HG03378 (cell line): ENCODE measurements at regions not wholly inside any gene's neighbourhood (a gene's known extent, or its start where the extent isn't known, plus 50 kb on each side); places are given as distances from the start of the nearest gene placed in this dataset.
A peak's percentile ranks its signal among the peaks of the same experiment; 100 is the strongest.

Experiments used
- ATAC-seq: cut with Tn5 transposase; IDR thresholded peaks from one replicate; pipeline ENCODE4 v1.9.1; 2021; ENCODE audit warnings: mild to moderate bottlenecking, moderate library complexity; ENCODE audit not compliant: unreplicated experiment

DNA sequence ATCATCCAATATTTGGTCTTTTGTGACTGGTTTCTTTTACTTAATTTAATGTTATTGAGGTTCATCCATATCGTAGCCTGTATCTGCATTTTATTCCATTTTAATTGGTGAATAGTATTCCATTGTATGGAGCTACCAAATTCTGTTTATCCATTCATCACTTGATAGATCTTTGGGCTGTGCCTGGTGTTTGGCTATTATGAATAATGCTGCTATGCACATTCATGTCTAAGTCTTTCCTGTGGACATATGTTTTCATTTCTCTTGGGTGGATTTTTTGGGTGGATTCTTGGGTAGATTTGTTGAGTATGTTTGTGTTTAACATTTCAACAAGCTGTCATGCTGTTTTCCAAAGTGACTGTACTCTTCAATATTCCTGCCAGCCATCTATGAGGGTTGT is 52.5 kb upstream of the NEDD4L start:
- no peak for ATAC-seq

DNA sequence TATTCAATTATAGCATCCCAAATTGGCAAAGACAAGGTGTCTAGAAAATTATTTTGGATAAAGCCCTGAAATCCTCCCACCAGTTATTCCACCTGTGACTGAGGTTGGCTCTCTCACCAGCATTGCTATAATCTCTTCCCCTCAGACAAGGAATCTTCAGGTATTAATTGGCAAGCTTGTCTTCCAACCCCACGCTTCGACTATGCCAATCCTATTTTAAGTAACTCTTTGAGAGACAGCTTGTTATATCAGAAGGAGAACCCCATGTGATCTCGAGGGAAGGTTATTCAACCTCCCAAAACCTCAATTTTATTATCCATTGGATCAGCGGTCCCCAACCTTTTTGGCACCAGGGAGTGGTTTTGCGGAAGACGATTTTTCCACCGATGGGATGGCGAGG is 54.5 kb upstream of the NEDD4L start:
- ATAC-seq, result no peak

DNA sequence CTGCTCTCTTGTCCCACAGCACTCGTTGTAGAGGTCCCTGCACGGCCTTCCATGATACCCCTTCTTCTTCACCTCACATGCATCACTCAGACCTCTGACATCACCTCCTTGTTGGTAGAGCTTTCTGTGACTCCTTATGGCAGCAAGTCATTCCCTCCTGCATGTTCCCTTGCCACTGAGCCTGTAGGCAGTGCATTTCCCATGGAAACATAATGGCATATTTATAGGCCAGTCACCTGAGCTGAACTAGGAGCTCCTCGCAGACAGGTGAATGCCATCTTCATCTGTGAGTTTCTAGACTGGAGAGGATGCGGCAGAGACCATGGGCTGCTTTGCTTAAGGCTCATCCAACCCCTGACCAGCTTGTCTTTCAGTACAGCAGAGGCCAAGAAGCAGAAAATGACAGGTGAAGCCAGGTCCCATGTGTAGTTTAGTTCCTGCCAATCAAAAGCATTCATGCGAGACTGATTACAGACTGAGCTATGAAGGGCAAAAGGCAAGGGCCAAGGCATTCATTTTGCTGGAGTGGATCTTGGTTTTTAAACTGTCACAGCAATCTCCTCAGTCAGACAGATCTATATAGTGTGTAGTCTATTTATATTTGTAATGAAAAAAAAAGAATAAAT is 59.4 kb upstream of the NEDD4L start:
- ATAC-seq, result no peak

DNA sequence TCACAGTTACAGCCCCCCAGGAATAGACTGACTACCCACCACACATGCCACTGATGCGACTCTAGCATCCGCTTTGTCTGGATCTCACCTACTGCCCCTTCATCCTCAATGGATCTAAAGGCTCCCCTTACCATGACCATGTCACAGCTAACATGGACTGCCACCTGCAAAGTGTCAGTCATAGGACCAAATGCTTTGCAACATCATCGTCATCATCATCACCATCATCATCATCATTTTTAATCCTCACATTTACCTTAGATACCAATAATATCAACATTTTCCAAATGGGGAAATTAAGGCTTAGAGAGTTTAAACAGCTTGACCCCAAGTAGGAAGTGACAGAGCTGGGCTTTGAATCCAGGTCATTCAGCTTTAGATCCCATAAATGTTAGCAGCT is 60.1 kb upstream of the NEDD4L start:
- ATAC-seq, result no peak

DNA sequence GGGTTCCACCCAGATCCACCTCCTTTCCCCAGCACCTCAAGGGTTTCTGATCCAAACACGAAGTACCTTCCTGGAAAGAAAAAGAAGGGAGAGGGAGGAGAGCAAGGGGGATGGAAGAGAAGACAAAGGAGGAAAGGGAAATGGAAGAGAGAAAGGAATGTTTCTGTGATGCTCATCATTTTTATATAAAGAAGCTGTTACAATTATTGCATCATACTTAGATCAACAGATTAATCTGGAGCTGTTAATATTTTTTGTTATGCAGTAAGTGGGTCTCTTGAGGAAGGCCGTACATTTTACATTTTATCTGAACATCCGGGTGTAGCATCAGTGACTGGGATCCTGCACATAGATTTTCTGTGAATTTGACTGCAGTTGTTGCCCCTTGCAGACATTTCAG is 60.6 kb upstream of the NEDD4L start:
- ATAC-seq, result no peak

DNA sequence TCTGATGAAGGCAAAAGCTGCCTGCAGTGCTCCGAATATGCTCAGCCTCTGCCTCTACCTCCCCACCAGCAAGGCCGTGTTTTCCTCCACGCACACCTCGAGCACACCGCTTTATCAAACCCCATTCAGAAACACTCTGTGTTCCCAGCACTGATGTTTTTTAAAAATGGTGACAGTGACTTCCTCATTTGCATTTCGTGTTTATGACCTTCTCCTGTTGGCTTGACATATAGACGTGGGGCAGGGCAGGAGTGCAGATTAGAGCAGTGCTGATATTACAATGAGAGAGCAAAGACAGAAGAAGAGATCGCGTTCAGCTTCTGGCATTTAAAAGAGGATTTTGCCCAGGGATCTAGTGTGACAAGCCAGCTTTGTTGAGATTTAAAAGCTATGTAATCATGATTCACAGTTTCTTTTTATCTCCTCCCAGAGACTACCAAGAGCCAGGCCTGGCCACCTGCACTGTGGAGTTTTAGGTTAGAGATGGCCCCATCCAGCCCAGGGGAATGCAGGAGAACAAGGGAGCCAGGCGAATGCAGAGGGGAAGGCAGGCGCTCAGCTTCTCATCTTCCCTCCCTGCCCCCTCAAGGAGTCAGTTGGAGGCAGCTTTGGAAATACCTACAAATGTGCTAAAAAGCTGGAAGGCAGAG is 61.5 kb upstream of the NEDD4L start:
- no peak for ATAC-seq

DNA sequence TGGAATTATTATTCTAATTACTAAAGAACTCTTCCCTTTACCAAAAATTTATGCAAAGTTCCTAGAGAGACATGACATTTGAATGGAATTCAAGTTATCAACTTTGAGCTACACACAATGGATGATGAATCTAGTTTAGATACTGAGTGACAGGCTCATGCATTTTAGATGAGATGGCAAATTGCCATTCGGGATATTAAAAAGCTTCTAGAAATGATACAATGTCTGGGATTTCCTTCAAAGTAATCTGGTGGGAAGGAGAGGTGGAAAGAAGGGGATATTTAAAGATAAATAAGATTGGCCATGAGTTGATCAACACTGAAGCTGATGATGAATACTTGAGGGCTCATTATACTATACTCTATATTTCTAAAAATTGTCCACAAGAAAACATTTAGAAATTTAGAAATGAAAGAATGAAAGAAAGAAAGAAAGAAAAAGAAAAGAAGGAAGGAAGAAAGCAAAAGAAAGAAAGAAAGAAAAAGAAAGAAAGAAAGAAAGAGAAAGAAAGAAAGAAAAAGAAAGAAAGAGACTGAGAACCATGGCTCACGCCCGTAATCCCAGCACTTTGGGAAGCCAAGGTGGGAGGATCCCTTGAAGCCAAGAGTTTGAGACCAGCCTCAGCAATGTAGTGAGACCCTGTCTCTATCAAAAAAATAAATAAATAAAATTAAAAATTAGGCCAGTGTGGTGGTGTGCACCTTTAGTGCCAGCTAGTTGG is 62.6 kb upstream of the NEDD4L start:
- no peak for ATAC-seq

DNA sequence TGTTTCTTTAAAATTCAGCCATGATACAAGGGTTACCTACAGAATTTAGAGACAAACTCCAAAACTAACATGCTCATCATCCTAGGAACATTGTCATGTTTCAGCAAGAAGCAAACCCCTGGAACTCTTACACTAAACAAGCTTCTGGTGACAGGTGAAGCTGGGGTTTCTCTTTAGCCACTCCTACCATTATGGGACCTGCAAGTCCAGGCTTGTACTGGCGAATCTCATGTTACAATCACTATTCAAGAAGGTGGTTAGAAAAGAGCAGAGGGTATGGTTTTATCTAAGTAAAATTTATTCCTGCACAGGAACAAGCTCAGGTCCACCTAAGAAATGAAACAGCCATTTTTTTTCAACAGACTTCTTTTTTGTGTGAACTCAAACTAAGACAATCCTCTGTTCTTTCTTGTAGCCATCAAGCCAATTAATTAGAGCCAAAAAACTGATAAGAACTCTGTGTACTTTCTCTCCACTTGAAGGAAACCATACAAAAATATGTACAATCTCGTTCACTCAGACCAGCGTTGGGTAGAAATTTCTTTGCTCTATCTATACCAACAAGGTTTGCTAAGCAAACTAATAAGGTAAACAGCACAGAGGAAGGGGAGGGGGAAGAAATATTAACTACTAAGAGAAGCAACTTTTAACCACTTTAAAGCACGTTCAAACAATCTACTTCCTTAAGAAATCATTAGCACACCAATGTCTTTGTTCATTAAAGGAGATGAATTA is 63.3 kb upstream of the NEDD4L start:
- ATAC-seq, result no peak

DNA sequence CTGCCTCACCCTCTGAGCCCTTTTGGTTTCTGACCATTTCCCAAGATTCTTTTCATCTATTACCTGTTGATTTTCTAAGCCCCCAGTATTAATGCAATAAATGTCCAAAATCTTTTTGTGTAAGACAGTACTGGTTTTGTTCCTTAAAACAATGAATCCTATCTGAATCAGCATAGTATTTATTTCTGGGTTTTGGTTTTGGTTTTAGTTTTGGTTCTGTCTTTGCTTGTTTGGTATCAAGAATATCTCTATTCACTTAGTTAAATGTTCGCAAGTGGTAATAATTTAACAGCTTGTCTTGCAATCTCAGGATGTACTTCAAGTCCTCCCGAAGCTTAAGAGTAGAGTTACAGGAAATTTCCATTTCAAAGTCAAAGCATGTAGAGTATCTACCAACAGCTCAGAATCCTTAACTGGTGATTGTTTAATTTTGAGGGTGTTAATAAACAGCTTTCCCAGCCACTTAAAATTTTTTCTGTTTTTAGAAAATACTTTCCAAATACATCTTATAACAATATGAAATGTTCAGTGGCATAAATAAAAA is 67.7 kb upstream of the NEDD4L start:
- ATAC-seq, result no peak

DNA sequence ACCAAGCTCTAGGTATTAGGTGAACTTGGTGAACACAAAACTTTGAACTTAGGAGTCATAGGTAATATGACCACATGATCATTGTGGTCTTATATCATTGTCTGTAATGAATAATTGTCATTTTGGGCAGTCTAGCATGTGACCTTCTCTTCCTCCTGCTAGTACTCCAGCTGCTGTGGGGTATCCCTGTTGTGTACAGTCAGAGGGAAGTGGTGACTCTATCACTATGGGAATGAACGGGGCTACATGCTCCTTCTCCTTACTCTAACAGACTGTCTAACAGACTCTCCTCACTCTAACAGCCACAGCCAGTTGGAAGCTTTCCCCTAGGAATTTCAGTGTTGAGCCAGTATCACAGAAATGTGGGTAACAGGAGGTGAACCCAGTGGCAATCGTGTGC is 68.2 kb upstream of the NEDD4L start:
- no peak for ATAC-seq

DNA sequence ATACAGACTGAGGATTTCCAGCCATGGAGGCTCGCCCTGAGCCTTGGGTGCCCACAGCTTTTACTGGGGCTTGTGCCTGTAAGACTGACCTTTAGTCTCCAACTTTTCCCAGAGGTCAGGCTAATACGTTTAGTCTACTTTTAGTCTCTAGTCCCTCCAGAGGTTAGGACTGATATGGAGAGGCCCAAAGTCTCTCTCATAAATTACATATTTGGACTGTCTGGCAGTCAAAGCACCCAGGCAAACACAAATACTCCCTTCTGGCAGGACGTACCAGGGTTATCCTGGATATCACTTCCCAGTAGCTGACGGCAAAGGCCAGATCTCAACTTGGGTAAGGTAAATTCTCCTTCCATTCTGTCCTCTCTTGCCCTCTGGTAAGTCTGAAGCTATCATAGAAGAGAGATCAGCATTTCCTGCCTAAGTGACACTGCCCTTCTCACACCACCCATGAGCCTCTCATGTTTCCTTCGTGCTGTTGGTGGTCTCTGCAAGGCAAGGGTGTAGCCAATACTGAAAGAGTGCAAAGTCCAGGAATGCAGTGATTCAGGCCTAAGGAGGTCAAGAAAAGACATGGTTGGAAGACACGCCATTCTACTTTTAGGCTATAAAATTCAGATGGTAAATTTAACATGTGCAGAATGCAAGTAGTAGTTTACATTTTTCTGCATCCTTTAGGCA is 69.3 kb upstream of the NEDD4L start:
- no peak for ATAC-seq

DNA sequence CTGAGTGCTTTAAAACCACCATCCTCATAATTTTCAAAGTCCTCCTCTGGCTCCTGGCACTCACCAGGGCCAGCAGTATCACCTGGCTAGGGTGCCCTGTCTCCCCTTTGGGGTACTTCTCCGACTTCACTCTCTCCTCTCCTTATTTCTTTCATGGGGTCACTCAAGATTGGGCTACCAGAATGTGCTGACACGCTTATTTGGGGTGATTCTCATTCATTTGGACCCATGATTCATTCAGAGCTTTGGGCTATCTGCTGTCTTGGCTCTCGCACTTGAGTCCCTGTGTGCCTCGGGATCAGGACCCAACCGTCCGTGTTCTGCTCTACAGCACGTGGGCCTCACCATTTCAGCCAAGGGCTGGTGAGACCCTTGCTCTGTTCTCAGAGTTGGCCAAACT is 70.1 kb upstream of the NEDD4L start:
- ATAC-seq, result no peak

DNA sequence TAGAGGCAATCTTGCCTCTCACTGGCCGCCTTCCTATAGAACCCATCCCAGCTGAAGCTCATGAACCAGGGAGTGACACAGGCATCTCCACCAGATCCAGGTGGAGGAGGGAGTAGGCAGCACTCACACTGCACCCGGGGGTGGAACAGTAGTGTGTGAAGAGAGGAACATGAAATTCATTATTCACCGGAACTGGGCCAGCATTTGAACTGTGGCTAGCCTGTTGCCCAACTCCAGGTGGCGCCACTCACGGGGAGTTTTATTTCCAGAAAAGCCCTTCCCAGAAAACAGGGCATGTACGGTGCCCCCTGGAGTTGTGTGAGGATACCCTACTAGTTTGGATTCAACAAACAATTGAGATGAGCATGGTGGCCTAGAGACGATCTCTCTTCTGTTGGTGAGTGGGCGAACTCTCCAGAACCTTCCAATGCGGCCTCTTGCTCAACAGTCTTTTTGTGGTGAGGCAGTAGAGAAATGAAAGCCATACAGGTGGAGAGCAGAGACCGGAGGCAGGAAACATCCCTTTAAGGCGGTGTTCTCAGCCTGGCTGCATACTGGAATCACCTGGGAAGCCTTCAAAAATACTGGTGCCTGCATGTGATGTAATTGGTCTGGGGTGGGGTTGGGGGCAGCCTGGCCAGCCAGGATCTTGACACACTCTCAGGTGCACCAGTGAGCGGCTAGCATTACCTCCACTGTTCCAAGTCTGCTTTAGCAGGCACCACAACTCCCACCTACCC is 73.5 kb upstream of the NEDD4L start:
- no peak for ATAC-seq

DNA sequence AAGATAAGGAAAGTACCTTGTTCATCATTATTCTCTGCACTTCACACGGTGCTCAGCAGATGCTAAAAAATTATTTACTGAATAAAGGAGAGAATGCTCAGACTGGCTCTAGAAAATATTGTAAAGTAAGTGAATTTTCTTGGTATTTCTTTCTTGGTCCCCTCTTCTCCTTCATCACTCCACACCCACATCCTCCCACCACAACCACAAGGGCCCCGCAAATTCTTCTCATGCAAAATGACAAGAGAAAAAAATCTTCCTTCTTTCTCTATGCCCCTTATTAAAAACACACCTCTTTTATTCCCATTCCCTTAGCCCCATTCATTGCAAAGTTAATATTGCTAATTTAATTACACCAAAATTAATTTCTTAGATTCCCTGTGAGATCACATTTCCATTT is 74.2 kb upstream of the NEDD4L start:
- no peak for ATAC-seq

DNA sequence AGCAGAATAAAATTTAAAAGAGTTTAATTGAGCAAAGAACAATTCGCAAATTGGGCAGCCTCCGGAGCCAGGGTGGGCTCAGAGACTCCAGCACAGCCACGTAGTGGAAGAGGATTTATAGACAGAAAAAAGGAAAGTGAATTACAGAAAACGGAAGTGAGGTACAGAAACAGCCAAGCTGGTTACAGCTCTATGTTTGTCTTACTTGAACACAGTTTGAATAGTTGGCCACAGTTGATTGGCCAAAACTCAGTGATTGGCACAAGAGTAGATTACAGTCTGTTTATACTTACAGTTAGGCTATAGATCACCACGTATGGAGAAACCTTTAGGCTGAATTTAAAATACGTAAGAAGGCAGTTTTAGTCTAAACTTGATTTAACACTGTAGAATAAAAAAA is 78.8 kb upstream of the NEDD4L start:
- ATAC-seq, result no peak

DNA sequence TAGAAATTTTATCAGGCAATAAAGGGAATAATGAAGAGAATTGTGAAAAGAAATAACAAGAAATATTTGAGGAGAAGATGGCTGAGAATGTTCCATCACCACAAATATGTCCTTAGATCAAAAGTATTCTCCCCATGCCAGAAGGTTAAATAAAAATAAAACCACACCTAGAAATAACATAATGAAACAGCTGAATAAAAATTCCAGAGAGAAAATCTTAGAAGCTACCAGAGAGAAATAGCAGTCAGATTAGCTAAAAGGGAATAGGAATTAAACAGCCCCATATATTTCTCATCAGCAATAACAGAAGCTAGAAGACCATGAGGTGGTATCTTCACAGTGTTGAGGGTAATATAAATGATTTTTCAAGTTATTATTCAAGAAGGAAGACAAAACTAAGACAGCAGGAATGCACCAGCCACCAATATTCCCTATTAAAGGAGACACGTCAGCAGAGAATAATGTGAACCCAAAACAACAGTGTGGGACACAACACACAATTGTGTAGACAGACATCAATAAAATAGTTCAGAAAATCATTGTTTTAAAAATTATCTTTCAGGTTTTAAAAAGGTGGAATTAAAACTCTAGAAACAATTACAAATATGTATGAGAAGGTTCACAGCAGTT is 82.0 kb upstream of the NEDD4L start:
- no peak for ATAC-seq

DNA sequence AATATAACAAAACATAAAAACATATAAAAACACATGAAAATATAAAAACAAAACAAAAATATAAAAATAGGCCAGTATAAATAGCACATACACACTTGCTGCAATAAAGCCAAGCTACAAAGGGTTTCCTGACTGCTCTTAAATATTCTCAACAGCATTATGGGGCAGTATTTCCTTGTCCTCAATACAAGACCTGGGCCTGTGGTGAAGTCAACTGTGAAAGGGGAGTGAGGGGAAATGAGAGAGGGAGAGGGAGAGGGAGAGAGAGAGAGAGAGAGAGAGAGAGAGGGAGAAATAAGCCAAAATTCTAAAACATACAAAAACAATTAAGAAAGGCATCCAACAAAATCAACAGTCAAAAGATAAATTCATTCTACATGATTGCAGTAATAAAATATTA is 82.6 kb upstream of the NEDD4L start:
- no peak for ATAC-seq

DNA sequence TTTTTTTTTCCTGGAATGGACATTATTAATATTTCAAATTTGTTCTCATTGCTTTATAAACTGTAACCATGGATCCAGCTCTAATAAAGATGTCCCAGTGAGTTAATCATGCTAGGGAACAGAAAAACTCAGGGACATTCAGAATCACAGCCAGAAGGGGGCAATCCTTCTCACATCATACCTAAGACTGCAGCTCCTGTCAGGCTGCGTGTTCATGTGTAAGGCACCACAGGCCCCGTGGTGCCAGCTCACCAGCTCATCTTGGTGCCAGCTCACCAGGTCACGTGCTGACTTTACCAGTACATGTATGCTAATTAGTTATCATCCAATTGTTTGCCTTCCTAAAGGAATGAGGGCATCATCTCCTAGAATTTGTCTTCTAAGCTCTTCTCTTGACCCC is 84.7 kb upstream of the NEDD4L start:
- peak; percentile 59 for ATAC-seq

DNA sequence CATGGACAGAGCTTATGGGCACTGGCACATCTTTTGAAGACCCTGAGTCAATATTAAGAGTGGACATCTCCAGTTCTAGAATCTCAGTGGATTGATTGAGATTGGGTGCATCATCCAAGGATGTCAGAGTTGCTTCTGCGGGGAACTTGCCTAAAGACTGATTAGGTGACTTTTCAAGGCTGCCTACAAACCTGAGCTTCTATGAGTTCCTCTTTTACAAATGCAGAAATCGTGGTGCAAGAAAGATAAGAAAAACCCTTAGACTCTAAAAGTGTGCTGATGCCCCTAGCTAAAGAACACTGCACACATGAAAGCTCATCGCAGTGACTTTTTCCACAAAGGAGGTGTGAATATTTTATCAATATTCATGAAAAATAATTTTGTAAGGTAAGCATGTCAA is 86.8 kb upstream of the NEDD4L start:
- ATAC-seq, result no peak

DNA sequence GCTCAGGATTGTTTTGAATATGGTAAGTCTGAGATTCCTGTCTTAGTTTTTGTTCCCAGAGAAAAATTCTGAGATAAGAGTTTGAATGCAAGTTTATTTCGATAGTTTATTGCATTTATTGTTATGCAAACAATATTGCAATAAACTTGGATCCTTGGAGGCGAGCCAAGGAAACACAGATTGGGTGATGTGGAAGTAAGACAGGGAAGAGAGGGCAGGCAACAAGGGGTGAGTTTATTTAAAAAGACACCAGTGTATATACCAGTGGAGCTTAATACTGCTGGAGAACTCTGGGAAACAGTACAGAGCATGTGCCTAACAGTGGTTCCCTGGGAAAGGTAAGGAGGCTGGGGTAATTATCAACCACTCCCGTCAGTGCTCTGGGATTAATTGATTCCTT is 87.5 kb upstream of the NEDD4L start:
- ATAC-seq, result no peak
